Skeletal muscle satellite cell (primary cell): ENCODE measurements at regions not wholly inside any gene's neighbourhood (a gene's known extent, or its start where the extent isn't known, plus 50 kb on each side); places are given as distances from the start of the nearest gene placed in this dataset.
"Not testable (repeated sequence)": the region's sequence is repeated elsewhere in the genome, so short reads cannot be mapped to it uniquely, and the experiment has no call there.

ENCODE experiments used
- H3K27me3 ChIP-seq: 2 replicates; pipeline ENCODE4 v1.7.0; 2013; ENCODE audit warnings: low read length; ENCODE audit not compliant: control insufficient read depth, insufficient read depth
- H3K36me3 ChIP-seq: 2 replicates; pipeline ENCODE4 v1.7.0; 2013; ENCODE audit warnings: mild to moderate bottlenecking, control low read depth, low read length; ENCODE audit not compliant: insufficient read depth
- H3K4me1 ChIP-seq: 2 replicates; pipeline ENCODE4 v1.7.0; 2013; ENCODE audit warnings: low read length; ENCODE audit not compliant: control insufficient read depth, insufficient read depth
- H3K4me2 ChIP-seq: 2 replicates; pipeline ENCODE4 v1.7.0; 2013; ENCODE audit warnings: mild to moderate bottlenecking, low read length
- H3K4me3 ChIP-seq: 2 replicates; pipeline ENCODE4 v1.7.0; 2013; ENCODE audit warnings: low read length
- H3K9ac ChIP-seq: 2 replicates; pipeline ENCODE4 v1.7.0; 2013; ENCODE audit warnings: mild to moderate bottlenecking, low read depth, low read length, moderate library complexity
- H3K9me3 ChIP-seq: replicated peaks from 2 replicates; pipeline ENCODE4 v1.7.0; 2013; ENCODE audit warnings: mild to moderate bottlenecking, control low read depth, low read length

DNA sequence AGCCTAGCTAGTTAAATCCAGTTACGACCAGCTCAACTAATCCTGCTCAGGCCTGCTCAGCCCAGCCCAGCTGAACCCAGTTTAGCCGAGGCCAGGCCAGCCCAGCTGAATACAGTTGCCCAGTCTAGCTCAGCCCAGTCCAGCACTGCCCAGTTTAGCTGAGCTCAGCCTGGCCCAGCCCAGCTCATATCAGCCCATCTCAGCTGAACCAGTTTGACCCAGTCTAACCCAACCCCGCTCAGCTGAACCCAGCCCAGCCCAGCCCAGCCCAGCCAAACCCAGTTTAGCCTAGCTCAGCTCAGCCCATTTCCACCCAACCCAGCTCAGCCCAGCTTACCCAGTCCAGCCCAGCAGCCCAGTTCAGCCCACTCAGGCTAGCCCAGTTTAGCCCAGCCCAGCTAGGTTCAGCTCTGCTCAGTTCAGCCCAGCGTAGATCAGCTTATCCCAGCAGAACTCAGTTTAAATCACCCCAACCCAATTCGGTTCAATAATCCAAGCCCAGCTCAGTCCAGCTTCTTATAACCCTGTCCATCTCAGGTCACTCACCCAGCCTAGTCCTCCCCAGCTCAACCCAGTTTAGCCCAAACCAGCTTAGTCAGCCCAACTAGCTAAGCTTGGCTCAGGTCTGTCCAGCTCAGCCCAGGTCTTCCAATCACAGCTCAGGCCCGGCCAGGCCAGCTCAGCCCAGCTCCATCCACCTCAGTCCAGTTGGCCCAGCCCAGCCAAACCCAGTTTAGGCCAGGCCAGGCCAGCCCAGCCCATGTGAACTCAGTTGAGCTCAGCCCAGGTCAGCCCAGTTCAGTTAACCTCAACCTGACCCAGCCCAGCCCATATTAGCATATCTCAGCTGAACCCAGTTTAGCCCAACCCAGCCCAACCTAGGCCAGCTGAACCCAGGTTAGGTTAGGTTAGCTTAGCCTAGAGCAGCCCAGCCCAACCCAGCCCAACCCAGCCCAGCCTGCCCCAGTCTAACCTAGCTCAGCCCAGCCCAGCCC lies 76.7 kb downstream of the TMEM121 start:
- H3K27me3 ChIP-seq = no peaks in the 10 kb centered on the region
- H3K4me2 ChIP-seq = no peak overlapping the region
- no peaks in the 10 kb centered on the region for H3K36me3 ChIP-seq
- no peak overlapping the region for H3K9ac ChIP-seq
- H3K4me1 ChIP-seq = no peaks in the 10 kb centered on the region
- no peak overlapping the region for H3K4me3 ChIP-seq
- H3K9me3 ChIP-seq = peaks cover 6% of the 10 kb centered on the region

DNA sequence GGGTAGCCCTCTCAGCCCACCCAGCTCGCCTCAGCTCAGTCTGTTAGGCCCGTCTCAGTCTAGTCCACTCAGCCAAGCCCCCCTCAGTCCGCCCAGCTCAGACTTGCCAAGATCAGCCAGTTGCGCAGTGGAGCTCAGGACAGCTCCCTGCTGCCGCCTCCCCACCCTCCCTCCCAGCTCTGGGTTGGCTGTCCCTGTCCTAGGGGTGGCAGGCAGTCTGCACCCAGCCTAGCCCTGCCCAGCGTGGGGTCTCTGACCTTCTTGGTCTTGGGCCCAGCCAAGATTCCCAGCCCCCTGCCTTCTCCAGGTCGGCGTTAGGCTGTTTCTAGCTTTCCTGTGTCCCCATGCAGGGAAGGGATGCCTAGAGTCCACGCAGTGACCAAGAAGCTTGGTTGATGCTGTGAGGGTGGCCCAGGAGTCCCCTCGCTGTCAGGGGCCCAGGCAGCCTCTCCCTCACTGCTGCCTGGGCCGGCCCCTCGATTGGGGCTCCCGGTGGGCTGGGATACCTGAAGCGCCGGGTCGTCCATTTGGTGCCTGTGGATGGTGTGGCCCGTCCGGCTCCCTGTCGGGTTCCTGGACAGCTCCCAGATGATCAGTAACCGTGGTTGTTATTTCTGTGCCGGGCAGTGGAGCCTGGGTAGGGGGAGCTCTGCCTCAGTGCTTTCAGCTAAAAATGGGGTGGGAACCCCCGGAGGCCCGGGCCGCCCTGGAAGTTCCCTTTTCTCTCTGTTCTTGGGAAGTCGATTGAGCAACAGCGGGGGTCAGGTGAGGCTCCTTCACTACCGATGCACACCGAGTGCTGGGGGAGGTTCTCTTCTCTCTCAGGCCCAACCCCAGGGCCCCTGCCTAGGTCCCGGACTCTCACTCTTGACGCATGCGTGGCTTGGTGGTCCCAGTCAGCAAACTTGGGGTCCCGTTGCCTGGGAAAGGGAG lies 78.4 kb downstream of the TMEM121 start:
- H3K4me2 ChIP-seq, H3K36me3 ChIP-seq, H3K4me1 ChIP-seq, H3K4me3 ChIP-seq, H3K27me3 ChIP-seq, H3K9ac ChIP-seq, H3K9me3 ChIP-seq: not testable (repeated sequence)

DNA sequence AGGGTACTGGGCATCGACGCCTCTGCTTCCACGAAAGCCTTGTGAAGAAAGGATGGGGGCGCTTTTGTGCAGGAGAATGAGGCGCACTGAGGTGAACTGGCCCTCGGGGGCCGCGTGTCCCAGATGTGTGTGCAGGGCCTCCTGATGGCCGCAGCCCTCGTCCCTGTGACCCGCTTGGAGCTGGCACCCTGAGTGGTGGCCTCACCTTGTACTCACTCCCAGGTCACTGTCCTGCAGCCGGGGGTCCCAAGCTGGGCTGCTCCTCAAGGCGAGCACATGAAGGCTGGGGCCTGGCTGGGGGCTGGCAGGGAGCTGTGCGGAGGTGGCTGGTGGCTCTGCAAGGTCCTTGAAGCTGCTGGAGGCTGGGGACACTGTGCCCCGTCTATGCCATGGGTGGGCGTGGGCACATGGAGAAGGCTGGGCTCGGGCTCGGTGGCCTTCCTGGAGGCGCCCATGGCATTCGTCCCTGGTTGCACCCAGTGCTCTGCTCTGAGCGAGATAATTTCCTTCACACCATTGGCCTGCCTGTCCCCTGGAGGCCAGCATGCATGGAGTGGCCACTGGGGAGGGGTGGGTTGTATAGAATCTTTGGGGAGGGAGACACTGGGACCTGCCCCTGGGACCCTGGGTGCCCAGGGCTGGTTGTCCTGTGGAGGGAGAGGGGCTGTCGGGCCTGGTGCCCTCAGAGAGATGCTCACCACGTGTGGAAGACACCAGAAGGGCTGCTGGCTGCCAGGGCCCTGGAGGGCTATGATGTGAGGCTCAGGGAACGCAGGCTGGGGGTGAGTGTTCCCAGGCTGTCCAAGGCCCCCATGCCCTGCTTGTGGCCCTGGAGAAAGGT lies 79.3 kb downstream of the TMEM121 start:
- Histone ChIP-seq H3K9ac (no peak overlapping the region), H3K36me3 (no peaks in the 10 kb centered on the region), H3K4me1 (no peaks in the 10 kb centered on the region), H3K4me2 (no peak overlapping the region), H3K27me3 (no peaks in the 10 kb centered on the region), H3K9me3 (peaks cover 6% of the 10 kb centered on the region), H3K4me3 (no peak overlapping the region)

DNA sequence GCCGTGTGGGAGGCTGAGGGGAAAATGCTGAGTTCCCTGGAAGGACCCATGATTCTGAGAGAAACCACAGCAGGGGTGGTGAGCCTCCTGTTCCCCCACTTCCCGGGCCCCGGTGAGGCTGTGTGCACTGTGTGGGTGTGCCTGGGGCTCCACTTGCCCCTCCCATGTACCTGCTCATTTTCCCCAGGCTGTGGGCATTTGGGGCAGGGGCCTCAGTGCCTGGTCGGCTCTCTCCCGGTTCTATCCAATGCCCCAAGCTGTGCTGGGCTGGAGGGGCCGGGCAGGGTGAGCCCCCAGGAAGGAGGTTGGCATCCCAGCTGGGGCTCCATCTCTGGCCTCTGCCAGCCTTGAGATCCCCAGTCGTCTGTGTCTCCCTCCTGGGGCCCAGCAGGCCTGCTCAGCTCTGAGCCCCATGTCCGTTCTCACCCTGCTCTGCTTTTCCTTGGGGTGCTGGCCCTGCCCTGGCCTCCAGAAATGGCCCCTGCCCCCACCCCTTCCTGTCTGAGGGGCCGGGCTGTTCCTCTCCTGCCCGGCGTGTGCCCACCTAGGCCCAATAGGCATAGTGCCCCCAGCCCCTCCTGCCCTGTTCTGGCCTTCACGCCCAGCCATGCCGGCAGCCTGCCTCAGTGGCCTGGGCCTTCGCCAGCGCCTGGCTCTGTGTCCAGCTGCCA lies 80.1 kb downstream of the TMEM121 start:
- not testable (repeated sequence) for H3K36me3 ChIP-seq, H3K9me3 ChIP-seq, H3K4me2 ChIP-seq, H3K27me3 ChIP-seq, H3K4me1 ChIP-seq, H3K4me3 ChIP-seq, H3K9ac ChIP-seq

DNA sequence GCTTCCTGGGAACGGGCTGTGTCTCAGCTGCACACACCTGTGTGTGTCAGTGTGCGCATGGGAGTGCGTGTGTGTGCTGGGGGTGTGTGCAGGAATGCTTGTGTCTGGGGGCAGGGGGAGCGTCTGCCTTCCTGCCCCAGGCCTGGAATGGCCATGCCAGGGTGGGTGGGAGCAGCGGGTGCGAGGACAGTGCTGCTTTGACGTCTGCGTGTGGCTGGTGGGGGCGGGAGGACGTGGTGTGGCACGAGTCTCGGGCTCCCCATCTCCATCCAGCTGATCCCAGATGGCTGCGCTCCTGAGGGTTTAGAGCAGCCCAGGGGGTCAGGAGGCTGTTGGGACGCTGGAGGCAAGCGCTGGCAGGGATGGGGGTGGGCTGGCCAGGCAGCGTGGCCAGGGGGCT lies 80.6 kb downstream of the TMEM121 start:
- H3K9ac ChIP-seq, H3K36me3 ChIP-seq, H3K4me1 ChIP-seq, H3K4me2 ChIP-seq, H3K9me3 ChIP-seq, H3K4me3 ChIP-seq, H3K27me3 ChIP-seq: not testable (repeated sequence)

DNA sequence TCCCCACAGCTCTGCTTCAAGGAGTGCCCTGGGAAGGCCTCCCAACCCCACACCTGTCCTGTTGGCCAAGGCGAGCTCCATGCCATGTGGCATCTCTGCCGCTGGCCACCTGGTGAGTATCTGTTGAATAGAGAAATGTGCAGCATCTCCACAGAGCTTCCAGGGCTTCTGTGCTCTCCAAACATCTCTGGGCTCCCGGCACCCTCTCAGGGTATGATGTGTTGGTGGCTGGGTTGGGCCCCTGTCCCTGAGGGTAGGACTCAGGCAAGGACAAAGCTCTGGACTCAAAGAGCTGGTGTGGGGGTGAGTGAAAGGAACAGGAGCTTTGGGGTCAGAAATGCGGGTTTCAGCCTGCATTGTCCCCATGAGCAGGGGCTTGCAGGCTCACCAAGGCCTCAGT lies 88.6 kb downstream of the TMEM121 start:
- H3K4me1 ChIP-seq, H3K9ac ChIP-seq, H3K4me3 ChIP-seq, H3K27me3 ChIP-seq, H3K9me3 ChIP-seq, H3K4me2 ChIP-seq, H3K36me3 ChIP-seq: not testable (repeated sequence)

DNA sequence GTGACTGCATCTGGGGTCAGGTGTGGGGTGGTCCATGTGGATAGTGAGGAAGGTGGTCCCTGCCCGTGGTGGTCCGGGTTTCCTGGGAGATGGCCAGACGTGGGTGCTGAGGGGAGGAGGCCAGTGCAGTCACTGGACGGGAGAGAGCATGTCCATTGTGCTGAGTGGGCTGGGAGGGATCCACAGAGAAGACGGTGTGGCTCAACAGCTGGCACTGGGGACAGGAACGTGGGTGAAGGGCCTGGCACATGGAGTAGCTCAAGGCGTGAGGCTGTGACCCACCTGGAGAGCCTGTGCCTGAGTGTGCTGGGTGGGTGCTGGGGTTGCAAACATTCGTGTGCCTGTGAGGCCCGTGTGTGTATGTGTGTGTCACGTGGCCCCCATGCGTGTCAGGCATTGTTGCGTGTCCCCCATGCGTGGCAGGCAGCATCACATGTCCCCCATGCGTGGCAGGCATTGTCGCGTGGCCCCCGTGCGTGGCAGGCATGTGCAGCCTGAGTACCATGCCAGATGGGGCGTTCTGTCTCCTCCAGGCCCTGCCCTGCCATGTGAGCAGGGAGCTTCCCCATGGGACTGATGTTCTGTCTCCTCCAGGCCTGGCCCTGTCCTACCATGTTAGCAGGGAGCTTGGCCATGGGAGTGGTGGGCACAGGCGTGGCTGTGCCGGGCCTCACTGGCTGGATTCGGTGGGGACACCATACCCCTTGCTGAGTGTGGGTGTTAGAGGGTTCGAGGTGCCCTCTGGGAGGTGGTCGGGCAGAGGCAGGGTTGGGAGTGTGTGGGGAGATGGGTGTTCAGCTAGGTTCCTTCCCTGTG lies 89.8 kb downstream of the TMEM121 start:
- H3K9me3 ChIP-seq, H3K36me3 ChIP-seq, H3K4me3 ChIP-seq, H3K27me3 ChIP-seq, H3K4me1 ChIP-seq, H3K4me2 ChIP-seq, H3K9ac ChIP-seq: not testable (repeated sequence)

DNA sequence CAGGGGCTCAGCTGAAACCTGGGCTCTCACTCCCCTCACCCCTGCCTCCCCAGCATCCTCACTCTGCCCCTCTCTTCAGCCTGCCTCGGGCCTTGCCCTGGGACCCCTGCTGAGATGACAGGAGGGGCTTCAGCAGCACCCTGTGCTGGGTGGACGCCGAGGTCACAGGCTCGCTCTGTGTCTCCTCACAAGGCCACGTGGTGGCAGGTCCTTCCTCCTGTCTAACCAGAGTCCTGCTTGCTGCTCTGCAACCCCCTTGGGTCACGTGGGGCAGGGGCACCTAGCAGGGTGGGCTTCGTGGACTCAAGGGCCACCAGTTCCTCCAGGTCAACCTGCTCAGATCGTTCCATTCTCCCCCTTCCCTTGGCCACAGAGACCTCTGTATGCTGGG lies 90.4 kb downstream of the TMEM121 start:
- no peak overlapping the region for H3K4me2 ChIP-seq
- H3K9me3 ChIP-seq = peaks cover 8% of the 10 kb centered on the region
- H3K4me1 ChIP-seq = no peaks in the 10 kb centered on the region
- H3K9ac ChIP-seq = no peak overlapping the region
- H3K36me3 ChIP-seq = no peaks in the 10 kb centered on the region
- no peaks in the 10 kb centered on the region for H3K27me3 ChIP-seq
- no peak overlapping the region for H3K4me3 ChIP-seq

DNA sequence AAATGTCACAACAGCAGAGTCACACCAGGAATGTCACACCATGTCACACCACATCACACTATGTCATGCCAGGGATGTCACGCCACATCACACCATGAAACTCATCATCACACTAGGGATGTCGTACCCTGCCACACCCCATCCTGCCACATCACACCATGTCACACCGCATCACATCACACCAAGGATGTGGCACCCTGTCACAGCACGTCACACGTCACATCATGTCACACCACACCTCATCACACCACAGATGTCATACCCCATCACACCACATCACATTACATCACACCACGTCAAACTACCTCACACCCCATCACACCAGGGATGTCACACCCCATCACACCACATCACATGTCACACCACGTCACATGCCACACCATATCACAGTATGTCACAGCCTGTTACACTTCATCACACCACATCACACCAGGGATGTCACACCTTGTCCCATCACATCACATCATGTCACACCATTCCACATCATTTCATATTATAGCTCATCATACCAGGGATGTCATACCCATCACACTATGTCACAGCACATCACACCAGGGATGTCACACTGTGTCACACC lies 90.9 kb downstream of the TMEM121 start:
- Histone ChIP-seq H3K27me3 (no peaks in the 10 kb centered on the region), H3K36me3 (no peaks in the 10 kb centered on the region), H3K4me3 (no peak overlapping the region), H3K9me3 (peaks cover 8% of the 10 kb centered on the region), H3K9ac (no peak overlapping the region), H3K4me1 (no peaks in the 10 kb centered on the region), H3K4me2 (no peak overlapping the region)

DNA sequence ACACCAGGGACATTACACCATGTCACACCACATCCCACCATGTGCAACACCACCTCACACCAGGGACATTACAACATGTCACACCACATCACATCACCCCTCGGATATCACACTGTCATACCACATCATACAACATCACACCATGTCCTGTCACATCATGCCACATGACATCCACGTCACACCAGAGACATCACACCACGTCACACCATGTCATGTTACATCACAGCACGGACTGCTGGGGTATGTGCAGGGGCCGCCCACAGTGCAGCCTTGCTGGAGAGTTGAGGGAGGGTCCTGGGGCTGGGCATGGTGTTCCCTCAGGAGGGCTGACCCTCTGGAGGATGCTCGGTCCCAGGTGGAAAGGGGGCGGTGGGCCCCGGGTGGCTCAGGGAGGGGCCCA lies 91.4 kb downstream of the TMEM121 start:
- H3K9me3 ChIP-seq, H3K27me3 ChIP-seq, H3K36me3 ChIP-seq, H3K9ac ChIP-seq, H3K4me1 ChIP-seq, H3K4me3 ChIP-seq, H3K4me2 ChIP-seq: not testable (repeated sequence)
